Hepatocyte (in vitro differentiated cells): ENCODE measurements at regions not wholly inside any gene's neighbourhood (a gene's known extent, or its start where the extent isn't known, plus 50 kb on each side); places are given as distances from the start of the nearest gene placed in this dataset.

ENCODE experiments used
- DNase-seq: peaks from one replicate; pipeline ENCODE4 v3.0.0-alpha.2; 2016; ENCODE audit warnings: low spot score
- H2AFZ ChIP-seq: fragments of 200-600 bp; sonication (generic); 2 replicates; pipeline ENCODE4 v1.6.0; 2016; ENCODE audit warnings: antibody characterized with exemption, mild to moderate bottlenecking
- H3K27ac ChIP-seq: fragments of 200-600 bp; sonication (generic); 2 replicates; pipeline ENCODE4 v1.5.1; 2016; ENCODE audit warnings: mild to moderate bottlenecking
- H3K27me3 ChIP-seq: fragments of 200-600 bp; sonication (generic); 2 replicates; pipeline ENCODE4 v1.6.1; 2016
- H3K36me3 ChIP-seq: fragments of 200-600 bp; sonication (generic); replicated peaks from 2 replicates; pipeline ENCODE4 v1.5.1; 2016; ENCODE audit warnings: low read depth; ENCODE audit not compliant: insufficient read depth
- H3K4me1 ChIP-seq: fragments of 200-600 bp; sonication (generic); 2 replicates; pipeline ENCODE4 v1.5.1; 2016; ENCODE audit warnings: mild to moderate bottlenecking, moderate library complexity; ENCODE audit not compliant: insufficient read depth
- H3K4me2 ChIP-seq: fragments of 200-600 bp; sonication (generic); 2 replicates; pipeline ENCODE4 v1.6.0; 2016
- H3K4me3 ChIP-seq: fragments of 200-600 bp; sonication (generic); 2 replicates; pipeline ENCODE4 v1.5.1; 2016; ENCODE audit warnings: mild to moderate bottlenecking
- H3K79me2 ChIP-seq: fragments of 200-600 bp; sonication (generic); 2 replicates; pipeline ENCODE4 v1.6.0; 2017; ENCODE audit warnings: mild to moderate bottlenecking
- H3K9me2 ChIP-seq: fragments of 200-600 bp; sonication (generic); replicated peaks from 2 replicates; pipeline ENCODE4 v1.6.0; 2017; ENCODE audit warnings: mild to moderate bottlenecking; ENCODE audit not compliant: insufficient read depth
- H3K9me3 ChIP-seq: fragments of 200-600 bp; sonication (generic); 2 replicates; pipeline ENCODE4 v1.5.1; 2016; ENCODE audit warnings: low read depth, mild to moderate bottlenecking
- H4K20me1 ChIP-seq: fragments of 200-600 bp; sonication (generic); 2 replicates; pipeline ENCODE4 v1.6.0; 2016; ENCODE audit warnings: mild to moderate bottlenecking; ENCODE audit not compliant: insufficient read depth, poor library complexity, severe bottlenecking
- CTCF ChIP-seq: fragments of 200-600 bp; sonication (generic); IDR thresholded peaks from 2 replicates; pipeline ENCODE4 v1.5.1; 2016; ENCODE audit warnings: antibody characterized with exemption, mild to moderate bottlenecking; ENCODE audit not compliant: poor library complexity
- EZH2 ChIP-seq: fragments of 200-600 bp; sonication (generic); IDR thresholded peaks from 2 replicates; pipeline ENCODE4 v1.6.1; 2016; ENCODE audit warnings: antibody characterized with exemption, mild to moderate bottlenecking, borderline replicate concordance
- EZH2phosphoT487 ChIP-seq: fragments of 200-600 bp; sonication (generic); IDR thresholded peaks from one replicate; pipeline ENCODE4 v1.6.1; 2018; ENCODE audit warnings: antibody characterized with exemption, mild to moderate bottlenecking, low read depth, moderate library complexity; ENCODE audit not compliant: unreplicated experiment, severe bottlenecking
- WGBS: methylation state at CpG from one replicate; pipeline ENCODE4 v1.1.6; 2016; ENCODE audit warnings: low lambda C conversion rate; ENCODE audit errors: missing lambda C conversion rate; 5-methylcytosine and 5-hydroxymethylcytosine counted together

- Histone ChIP-seq H3K79me2 (no peaks in the 10 kb centered on the region), H3K36me3 (no peaks in the 10 kb centered on the region), H2AFZ (no peak overlapping the region), H3K9me3 (no peaks in the 10 kb centered on the region), H3K4me2 (no peak overlapping the region), H4K20me1 (no peaks in the 10 kb centered on the region), H3K9me2 (no peaks in the 10 kb centered on the region), H3K4me3 (no peak overlapping the region), H3K27ac (no peak overlapping the region), H3K4me1 (no peaks in the 10 kb centered on the region), H3K27me3 (no peaks in the 10 kb centered on the region)
- WGBS, result 90% methylated on average over 6 of the region's 6 CpGs
- TF ChIP-seq EZH2phosphoT487 (no peak), CTCF (no peak), EZH2 (no peak)
- no peak for DNase-seq
These were observed 665.2 kb upstream of the ADGRL2 start for GRCh38 chr1:81135524-81135923.

GRCh38 chr1:81129776-81130175, 671.0 kb upstream of the ADGRL2 start:
- H4K20me1 ChIP-seq, result no peaks in the 10 kb centered on the region
- H3K27me3 ChIP-seq, result no peaks in the 10 kb centered on the region
- no peak overlapping the region for H3K4me3 ChIP-seq
- H3K4me2 ChIP-seq, result no peak overlapping the region
- H3K9me2 ChIP-seq, result no peaks in the 10 kb centered on the region
- TF ChIP-seq CTCF, result no peak
- no peak for TF ChIP-seq EZH2phosphoT487
- no peak for TF ChIP-seq EZH2
- H3K27ac ChIP-seq, result no peak overlapping the region
- WGBS, result 94% methylated on average over 3 of the region's 3 CpGs
- no peak overlapping the region for H2AFZ ChIP-seq
- H3K79me2 ChIP-seq, result no peaks in the 10 kb centered on the region
- H3K4me1 ChIP-seq, result no peaks in the 10 kb centered on the region
- H3K9me3 ChIP-seq, result no peaks in the 10 kb centered on the region
- H3K36me3 ChIP-seq, result no peaks in the 10 kb centered on the region
- no peak for DNase-seq

GRCh38 chr1:81129366-81129765, 671.4 kb upstream of the ADGRL2 start:
- H3K4me3 ChIP-seq, result no peak overlapping the region
- no peaks in the 10 kb centered on the region for H3K9me3 ChIP-seq
- no peaks in the 10 kb centered on the region for H3K36me3 ChIP-seq
- H3K9me2 ChIP-seq, result no peaks in the 10 kb centered on the region
- no peak overlapping the region for H3K4me2 ChIP-seq
- no peak for DNase-seq
- H3K4me1 ChIP-seq, result no peaks in the 10 kb centered on the region
- H4K20me1 ChIP-seq, result no peaks in the 10 kb centered on the region
- H2AFZ ChIP-seq, result no peak overlapping the region
- 83% methylated on average over 4 of the region's 4 CpGs for WGBS
- no peak for TF ChIP-seq CTCF
- no peak for TF ChIP-seq EZH2
- no peaks in the 10 kb centered on the region for H3K79me2 ChIP-seq
- H3K27me3 ChIP-seq, result no peaks in the 10 kb centered on the region
- no peak overlapping the region for H3K27ac ChIP-seq

GRCh38 chr1:81128079-81128478, 672.7 kb upstream of the ADGRL2 start:
- Histone ChIP-seq H3K9me3 (no peaks in the 10 kb centered on the region), H2AFZ (no peak overlapping the region), H3K4me3 (no peak overlapping the region), H3K4me2 (no peak overlapping the region), H3K79me2 (no peaks in the 10 kb centered on the region), H4K20me1 (no peaks in the 10 kb centered on the region), H3K4me1 (no peaks in the 10 kb centered on the region), H3K27ac (no peak overlapping the region), H3K9me2 (no peaks in the 10 kb centered on the region), H3K27me3 (no peaks in the 10 kb centered on the region), H3K36me3 (no peaks in the 10 kb centered on the region)
- DNase-seq, result no peak
- WGBS, result 91% methylated on average over 1 of the region's 1 CpG
- TF ChIP-seq CTCF (no peak), EZH2phosphoT487 (no peak), EZH2 (no peak)
